HT-29 (cell line): ENCODE measurements at regions not wholly inside any gene's neighbourhood (a gene's known extent, or its start where the extent isn't known, plus 50 kb on each side); places are given as distances from the start of the nearest gene placed in this dataset. TPM values are rescaled to one million over a fixed set of nuclear protein-coding genes. Genes with fewer than 3 reads are reported as not detected.
A peak's percentile ranks its signal among the peaks of the same experiment; 100 is the strongest.
"Not testable (repeated sequence)": the region's sequence is repeated elsewhere in the genome, so short reads cannot be mapped to it uniquely, and the experiment has no call there.

ENCODE experiments used
- DNase-seq: peaks from one replicate; pipeline ENCODE4 v3.0.0-alpha.2; 2015; ENCODE audit warnings: low spot score
- small RNA-seq: library from RNA; depleted of rRNA; stranded (forward); fragments of <200 nt; gene quantifications from one replicate; pipeline ENCODE3, GENCODE V24; 2014

- no peak for DNase-seq
These were observed 123.9 kb upstream of the RXFP1 start for GRCh38 chr4:158397781-158398180.

DNA sequence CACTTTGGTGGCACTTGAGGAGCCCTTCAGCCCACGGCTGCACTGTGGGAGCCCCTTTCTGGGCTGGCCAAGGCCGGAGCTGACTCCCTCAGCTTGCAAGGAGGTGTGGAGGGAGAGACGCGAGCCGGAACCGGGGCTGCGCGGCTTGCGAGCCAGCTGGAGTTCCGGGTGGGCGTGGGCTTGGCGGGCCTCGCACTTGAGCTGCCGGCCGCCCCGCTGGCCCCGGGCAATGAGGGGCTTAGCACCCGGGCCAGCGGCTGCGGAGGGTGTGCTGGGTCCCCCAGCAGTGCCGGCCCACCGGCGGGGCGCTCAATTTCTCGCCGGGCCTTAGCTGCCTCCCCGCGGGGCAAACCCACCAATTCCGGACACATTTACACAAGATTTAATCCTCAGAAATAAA is 113.7 kb upstream of the RXFP1 start:
- not testable (repeated sequence) for DNase-seq

DNA sequence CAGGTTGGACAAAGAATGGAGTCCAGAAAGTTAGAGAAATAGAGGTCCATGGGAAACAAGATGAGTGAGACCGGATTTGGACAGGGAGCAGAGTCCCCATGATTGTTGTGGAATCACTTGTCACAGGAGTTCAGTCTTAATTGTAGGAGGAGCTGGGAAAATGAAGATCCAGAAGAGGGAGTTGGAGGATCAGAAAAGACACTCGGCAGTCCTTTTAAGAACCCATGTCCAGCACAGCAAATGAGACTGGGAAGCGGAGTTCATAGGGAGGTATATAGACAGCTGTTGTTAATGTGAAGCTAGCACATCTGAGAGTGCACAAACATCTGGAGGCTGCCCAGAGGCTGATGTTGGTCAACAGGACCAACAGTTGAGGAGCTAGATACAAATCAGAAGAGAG is 111.4 kb upstream of the RXFP1 start:
- DNase-seq: peak; percentile 8

GRCh38 chr4:158411269-158411668 is 110.4 kb upstream of the RXFP1 start:
- DNase-seq: no peak

- not testable (repeated sequence) for DNase-seq
These were observed 103.0 kb upstream of the RXFP1 start for GRCh38 chr4:158418679-158419078.

DNA sequence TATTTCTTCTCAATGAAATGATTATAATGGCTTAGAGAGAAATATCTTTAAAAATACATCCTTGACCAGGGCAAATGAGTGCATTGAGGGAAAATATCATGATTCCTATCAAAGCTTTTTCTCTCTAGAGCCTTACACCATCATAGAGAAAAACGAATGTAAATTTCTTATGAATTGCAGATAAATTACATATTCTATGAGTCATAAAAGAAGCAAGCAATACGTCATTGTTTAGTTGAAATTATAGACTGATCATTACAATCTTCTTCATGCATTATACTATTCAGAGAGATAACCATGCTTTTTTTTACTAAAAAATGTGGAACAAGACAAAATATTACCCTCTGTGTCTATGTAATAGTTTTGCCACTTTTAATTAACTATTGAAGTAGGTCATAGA is 100.9 kb upstream of the RXFP1 start:
- no peak for DNase-seq

DNA sequence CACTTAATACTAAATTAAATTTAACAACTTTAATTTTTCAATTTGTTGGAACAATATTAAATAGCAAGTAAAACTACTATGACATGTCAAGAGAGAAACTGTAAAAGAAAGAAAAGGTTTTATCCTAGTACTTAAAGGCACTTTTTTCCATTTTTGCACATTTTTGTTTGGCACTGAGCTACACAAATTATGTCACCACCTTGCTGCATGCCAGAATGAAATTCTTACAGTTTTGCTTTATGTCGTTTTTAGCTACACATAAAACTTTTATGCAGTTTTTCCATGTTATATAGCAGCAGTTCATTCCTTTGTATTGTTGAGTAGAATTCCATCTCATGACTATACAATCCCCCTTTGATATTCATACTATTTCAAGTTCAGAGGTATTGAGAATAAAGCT is 99.1 kb upstream of the RXFP1 start:
- no peak for DNase-seq

DNA sequence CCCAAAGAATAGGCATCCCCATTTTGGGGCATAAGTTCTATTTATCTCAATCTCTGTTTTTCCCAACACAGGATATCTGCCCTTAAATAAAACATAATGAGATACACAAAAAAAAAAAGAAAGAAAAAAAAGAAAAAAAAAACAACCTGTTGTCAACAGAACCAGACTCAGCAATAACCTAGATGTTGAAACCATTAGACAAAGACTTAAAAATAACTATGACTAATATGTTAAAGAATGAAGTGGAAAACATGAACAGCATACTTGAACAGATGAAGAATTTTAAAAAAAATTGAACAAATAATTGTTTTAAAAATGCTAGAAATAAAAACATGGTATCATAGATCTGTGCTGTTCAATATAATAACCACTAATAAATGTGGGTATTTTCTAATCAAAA is 93.4 kb upstream of the RXFP1 start:
- DNase-seq: no peak

DNA sequence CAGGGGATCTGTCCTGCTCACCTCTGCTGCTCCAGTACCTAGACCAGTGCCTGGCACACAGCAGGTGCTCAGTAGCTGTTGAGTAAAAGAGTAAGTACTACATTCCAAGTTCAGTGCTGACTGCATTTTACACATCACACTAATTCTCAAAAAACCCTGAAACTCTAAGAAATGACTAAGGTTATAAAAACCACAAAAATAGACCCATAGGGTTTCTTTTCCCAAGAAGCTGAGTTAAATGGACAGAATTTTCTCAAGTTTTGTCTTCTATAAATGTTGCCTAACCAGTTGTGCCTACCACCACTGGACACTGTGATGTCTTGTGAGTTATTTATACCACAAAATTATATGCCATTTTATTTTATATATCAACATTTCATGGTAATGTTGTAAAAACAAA is 78.9 kb upstream of the RXFP1 start:
- DNase-seq: no peak

GRCh38 chr4:158443731-158444130 is 78.0 kb upstream of the RXFP1 start:
- DNase-seq: no peak

DNA sequence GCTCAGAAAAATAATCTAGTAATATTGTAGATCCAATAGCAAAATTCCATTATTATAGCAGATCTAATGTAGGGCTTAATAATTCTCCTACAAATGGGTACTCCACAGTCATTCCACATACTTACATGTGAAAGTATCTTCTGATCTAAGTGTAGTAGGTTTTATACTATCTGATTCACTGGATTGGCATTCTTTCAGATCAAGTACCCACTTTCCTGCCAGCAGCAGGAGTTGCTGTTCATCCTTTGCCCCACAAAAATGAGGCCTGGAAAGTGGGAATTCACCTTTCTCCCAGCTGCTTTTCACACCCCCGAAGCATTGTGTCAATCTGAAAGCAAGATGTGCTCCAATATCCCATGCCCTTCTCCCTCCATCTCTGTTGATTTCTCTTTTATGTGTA is 77.1 kb upstream of the RXFP1 start:
- DNase-seq: no peak

GRCh38 chr4:158446106-158446505 is 75.6 kb upstream of the RXFP1 start:
- DNase-seq: no peak

DNA sequence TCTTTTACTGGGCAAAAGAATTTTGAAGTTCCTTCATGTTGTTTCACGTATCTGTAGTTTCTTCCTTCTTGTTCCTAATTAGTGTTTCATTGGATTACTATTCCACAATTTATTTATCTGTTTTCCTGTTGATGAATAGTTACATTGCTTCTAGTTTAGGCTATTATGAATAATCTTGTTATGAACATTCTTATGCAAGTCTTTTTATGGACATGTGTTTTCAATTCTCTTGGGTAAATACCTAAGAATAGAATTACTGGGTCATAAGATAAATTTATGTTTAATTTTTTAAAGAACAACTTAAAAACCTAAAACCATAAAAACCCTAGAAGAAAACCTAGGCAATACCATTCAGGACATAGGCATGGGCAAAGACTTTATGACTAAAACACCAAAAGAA is 70.9 kb upstream of the RXFP1 start:
- no peak for DNase-seq

DNA sequence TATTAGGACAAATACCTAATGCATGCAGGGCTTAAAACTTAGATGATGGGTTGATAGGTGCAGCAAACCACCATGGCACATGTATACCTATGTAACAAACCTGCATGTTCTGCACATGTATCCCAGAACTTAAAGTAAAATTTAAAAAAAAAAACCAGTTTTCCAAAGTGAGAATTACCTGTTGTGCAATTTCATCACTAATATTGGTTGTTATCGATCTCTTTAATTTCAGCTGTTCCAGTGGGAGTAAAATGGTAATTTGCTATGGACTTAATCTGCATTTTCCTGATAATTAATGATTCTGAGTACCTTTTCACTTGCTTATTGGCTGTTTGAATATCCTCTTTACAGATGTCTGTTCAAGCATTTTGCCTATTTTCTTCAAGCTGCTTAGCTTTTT is 69.6 kb upstream of the RXFP1 start:
- DNase-seq: not testable (repeated sequence)

DNA sequence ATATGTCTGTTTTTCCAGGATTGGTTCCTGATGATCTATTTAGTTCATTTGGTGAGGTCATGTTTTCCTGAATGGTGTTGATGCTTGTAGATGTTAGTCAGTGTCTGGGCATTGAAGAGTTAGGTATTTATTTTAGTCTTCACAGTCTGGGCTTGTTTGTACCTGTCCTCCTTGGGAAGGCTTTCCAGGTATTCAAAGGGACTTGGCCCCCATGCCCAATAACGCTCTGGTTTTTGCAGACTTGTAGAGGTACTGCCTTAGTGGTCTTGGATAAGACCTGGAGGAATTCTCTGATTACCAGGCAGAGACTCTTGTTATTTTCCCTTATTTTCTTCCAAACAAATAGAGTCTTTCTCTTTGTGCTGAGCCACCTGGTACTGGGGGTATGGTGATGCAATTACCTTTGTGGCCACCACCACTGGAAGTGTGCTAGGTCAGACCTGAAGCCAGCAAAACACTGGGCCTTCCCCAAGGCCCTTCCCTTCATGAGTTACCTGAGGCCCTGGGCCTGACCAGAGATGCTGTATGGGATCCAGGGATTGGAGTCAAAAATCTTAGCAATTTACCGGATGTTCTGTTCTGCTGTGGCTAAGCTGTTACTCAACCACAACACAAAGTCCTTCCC is 63.3 kb upstream of the RXFP1 start:
- no peak for DNase-seq

- no peak for DNase-seq
These were observed 62.4 kb upstream of the RXFP1 start for GRCh38 chr4:158459085-158459820.

DNA sequence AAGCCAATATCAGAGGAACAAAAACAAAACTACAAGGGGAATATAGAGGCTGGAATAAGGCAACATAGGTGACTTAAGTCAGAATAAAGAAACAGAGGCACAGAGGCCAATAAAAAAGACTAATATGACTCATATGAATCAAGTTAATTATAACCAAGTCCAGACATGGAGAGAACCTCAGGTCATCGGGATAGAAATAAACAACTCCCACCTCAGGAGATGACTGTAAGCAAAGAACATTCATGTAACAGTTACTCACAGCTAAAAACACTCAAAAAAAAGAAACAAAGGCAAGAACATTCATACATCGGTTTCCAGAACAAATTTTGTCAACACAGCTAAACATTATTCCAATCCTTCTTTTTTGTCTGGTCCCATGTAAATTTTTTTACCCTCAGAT is 60.3 kb upstream of the RXFP1 start:
- no peak for DNase-seq

- DNase-seq: no peak
These were observed 59.1 kb upstream of the RXFP1 start for GRCh38 chr4:158462611-158463010.

Small RNAs in the stretch of these regions (small RNA-seq; reads per million reads assigned to genes)
- not detected for gene RNU4-79P
